ENCODE measurements at regions not wholly inside any gene's neighbourhood (a gene's known extent, or its start where the extent isn't known, plus 50 kb on each side); places are given as distances from the start of the nearest gene placed in this dataset.

DNA sequence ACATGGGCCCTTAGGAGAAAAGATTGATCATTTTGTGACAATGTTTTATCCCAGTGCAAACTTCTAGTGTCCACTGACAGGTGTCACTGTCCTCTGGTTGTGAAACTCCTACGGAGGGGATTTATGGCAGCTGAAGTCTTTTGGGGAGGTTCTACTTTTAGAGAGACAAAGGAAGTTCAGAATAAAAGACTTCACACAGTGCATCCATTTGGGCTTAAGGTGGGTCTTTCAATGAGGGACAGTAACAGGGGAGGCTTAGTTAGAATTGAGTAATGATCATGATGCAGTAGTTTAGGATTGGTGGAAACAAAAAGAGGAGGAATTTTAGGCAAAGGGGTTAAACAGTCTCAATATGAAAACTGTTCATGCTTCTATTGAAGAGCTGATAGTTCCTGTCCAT is 501.1 kb upstream of the NRP1 start:
- TF ChIP-seq, protein P1, sequence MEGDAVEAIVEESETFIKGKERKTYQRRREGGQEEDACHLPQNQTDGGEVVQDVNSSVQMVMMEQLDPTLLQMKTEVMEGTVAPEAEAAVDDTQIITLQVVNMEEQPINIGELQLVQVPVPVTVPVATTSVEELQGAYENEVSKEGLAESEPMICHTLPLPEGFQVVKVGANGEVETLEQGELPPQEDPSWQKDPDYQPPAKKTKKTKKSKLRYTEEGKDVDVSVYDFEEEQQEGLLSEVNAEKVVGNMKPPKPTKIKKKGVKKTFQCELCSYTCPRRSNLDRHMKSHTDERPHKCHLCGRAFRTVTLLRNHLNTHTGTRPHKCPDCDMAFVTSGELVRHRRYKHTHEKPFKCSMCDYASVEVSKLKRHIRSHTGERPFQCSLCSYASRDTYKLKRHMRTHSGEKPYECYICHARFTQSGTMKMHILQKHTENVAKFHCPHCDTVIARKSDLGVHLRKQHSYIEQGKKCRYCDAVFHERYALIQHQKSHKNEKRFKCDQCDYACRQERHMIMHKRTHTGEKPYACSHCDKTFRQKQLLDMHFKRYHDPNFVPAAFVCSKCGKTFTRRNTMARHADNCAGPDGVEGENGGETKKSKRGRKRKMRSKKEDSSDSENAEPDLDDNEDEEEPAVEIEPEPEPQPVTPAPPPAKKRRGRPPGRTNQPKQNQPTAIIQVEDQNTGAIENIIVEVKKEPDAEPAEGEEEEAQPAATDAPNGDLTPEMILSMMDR (IDR thresholded peaks at IDR 0.05), result no peak
- no peak for TF ChIP-seq POLR2A (IDR thresholded peaks at IDR 0.05)

Data from adrenal gland (tissue), 5 donors.